D341Med (cell line): ENCODE measurements at regions not wholly inside any gene's neighbourhood (a gene's known extent, or its start where the extent isn't known, plus 50 kb on each side); places are given as distances from the start of the nearest gene placed in this dataset.

Source experiments
- DNase-seq: peaks from one replicate; pipeline ENCODE4 v3.0.0; 2012; ENCODE audit warnings: low spot score

DNA sequence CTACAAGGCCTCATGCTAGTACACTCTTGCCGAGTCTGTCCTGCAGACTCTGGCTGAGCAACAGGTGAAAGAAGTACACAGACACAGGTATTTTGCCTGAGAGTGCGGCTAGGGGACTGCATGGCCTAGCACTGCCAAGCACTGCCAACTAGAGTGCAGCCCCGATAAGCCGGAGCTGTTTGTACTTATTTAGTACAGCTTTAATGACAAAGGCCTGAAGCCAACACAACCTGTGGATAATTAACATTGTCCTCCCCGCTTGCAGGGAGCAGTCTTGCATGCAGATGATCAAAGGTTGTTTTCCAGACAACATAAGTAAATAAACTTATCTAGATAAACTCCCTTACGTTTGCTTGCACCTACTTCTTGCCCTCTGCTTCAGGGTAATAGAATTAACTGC is 63.7 kb upstream of the MMADHC start:
- DNase-seq: no peak

DNA sequence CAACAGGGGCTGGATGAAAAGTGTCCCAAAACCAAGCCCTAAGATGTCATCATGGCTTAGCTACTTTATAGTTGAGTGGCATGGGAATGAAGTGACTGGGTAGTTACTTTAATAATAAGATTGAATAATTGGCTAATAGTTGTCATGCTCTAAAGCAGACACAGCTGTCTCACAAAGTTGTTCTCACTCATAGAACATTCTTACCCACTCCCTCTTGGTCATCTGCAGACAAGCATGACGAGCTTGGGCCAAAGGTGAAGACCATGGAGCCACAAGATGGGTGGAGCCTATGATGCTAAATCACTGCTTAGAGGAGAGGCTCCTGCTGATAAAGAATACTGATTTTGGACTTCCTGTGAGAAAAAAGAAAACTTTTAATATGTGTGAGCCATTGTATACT is 62.4 kb upstream of the MMADHC start:
- no peak for DNase-seq

DNA sequence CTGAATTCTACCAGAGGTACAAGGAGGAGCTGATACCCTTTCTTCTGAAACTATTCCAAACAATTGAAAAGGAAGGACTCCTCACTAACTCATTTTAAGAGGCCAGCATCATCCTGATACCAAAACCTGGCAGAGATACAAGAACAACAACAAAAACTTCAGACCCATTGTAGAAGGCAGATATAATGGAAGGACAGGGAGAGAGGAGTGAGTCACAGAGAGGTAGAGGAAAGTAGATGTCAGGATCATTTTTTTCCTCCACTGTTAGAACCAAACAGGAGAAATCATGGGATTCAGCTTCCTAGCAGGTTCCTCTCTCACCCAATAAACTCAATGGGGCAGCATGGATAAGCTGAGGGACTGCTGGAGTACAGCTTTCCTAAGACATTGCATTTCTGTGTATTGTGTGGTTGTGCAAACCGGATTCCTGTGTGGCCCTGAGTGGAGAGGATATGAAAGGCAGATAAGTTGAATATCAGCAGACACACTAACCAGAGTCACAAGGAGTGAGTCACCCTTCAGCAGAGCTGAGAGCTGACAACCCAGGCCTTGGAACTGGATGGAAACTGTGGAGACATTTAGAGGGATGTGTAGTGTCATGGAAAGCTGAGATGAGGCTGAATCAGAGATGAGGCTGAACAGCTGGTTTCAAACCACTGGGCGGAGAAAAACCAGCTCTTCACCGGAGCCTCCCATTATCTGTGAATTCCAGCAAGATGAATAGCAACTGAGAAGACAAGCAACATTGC is 60.9 kb upstream of the MMADHC start:
- no peak for DNase-seq

DNA sequence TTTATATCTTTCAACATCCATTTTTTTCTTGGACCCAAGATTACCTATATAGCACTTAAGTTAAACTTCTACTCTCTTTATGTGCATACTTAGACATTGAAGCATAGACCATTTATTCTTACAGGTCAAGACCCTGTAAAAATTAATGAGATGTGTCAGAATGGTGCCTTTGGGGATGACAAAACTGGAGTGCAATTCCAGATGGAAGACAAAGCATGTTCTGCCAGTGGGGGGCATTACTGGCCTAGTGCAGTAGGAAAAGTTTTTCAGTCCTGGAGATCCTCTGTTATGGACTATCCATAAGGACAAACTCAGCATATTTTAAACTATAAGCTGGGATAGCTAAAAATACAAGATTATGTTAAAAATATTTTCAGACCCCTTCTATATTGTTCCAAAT is 57.8 kb upstream of the MMADHC start:
- DNase-seq: no peak
